ENCODE measurements at regions not wholly inside any gene's neighbourhood (a gene's known extent, or its start where the extent isn't known, plus 50 kb on each side); places are given as distances from the start of the nearest gene placed in this dataset.
"Not testable (repeated sequence)": the region's sequence is repeated elsewhere in the genome, so short reads cannot be mapped to it uniquely, and the experiment has no call there.

DNA sequence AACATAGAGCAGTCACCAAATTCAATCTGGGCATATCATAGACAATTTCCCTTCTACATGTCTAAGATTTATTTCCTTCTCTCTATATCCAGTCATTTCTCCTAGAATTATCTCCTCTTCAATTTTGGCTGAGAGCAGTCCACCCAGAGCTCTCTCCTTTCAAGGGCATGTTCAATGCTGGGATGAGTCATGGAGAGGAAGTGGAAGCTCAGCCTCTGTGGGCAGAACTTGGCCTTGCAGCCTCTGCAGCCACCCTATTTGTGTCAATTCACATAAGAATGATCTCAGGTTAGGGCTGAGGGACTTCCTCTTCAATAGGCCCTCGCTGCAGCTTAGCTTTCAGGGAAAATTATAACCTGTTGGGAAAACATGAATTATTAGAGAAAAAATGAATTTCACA lies 560.8 kb downstream of the POM121L12 start:
- H3K36me3 Mint-ChIP-seq: no peaks in the 10 kb centered on the region
- no peak overlapping the region for H3K27ac Mint-ChIP-seq
- H3K4me1 Mint-ChIP-seq: no peaks in the 10 kb centered on the region
- H3K27me3 Mint-ChIP-seq: no peaks in the 10 kb centered on the region
- DNase-seq (ENCODE audit: low spot score in 2 of 2): no peak
- no peak overlapping the region for H3K4me3 Mint-ChIP-seq
- ATAC-seq (ENCODE audit: low read depth): no peak
- peaks cover 8% of the 10 kb centered on the region for H3K9me3 Mint-ChIP-seq

DNA sequence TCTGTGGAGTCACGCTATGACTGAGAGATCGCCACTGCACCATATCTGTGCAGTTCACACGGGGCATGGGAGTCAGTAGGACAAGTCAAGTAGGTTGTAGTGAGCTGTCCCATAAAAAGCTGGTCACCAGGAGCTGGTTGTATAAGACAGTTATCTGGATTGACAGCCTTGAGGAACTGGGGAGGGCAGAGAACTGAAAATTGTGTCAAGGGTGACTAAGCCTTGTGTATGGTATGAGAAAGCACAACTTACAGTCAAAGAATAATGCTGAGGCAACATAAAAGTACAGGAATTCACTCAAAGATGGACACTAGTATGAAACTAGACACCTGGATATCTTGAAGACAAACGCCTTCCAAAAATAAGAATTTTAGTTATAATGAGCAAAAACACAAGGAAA lies 564.9 kb downstream of the POM121L12 start:
- no peaks in the 10 kb centered on the region for H3K4me1 Mint-ChIP-seq
- no peak overlapping the region for H3K27ac Mint-ChIP-seq
- no peaks in the 10 kb centered on the region for H3K36me3 Mint-ChIP-seq
- peaks cover 6% of the 10 kb centered on the region for H3K9me3 Mint-ChIP-seq
- H3K27me3 Mint-ChIP-seq: no peaks in the 10 kb centered on the region
- DNase-seq (ENCODE audit: low spot score in 2 of 2) (no peak), ATAC-seq (ENCODE audit: low read depth) (no peak)
- no peak overlapping the region for H3K4me3 Mint-ChIP-seq

DNA sequence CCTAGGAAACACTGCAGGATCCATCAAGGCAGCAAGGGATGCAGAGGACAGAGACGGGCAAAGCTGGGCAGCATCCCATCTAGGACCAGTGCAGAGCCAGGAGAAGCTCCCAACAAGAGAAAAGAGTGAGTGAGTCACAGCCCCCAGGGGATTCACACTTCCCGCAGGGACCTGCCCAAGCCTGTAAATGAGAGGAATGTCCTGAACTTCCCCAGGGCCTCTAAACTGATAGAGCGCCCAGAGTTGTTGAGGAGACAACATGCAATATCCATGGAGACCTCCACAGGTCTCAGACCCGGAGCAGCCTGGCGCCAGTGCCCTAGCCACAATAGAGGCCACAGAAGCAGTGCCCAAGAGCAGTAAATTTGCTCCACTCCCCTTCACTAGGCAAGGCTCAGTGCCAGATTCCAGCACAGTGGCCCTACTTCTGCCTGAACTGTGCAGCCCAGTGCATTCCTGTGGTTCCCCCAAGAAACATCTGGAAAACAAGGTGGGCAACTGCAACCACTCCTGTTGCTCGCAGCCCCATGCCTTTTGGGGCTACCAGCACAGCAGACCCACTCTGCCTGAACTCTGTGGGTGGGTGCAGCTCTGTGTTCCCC lies 567.5 kb downstream of the POM121L12 start:
- DNase-seq (ENCODE audit: low spot score in 2 of 2) (no peak), ATAC-seq (ENCODE audit: low read depth) (no peak)
- Mint-ChIP-seq H3K4me3 (no peak overlapping the region), H3K36me3 (no peaks in the 10 kb centered on the region), H3K4me1 (no peaks in the 10 kb centered on the region), H3K27me3 (no peaks in the 10 kb centered on the region), H3K9me3 (peaks cover 6% of the 10 kb centered on the region), H3K27ac (no peak overlapping the region)

DNA sequence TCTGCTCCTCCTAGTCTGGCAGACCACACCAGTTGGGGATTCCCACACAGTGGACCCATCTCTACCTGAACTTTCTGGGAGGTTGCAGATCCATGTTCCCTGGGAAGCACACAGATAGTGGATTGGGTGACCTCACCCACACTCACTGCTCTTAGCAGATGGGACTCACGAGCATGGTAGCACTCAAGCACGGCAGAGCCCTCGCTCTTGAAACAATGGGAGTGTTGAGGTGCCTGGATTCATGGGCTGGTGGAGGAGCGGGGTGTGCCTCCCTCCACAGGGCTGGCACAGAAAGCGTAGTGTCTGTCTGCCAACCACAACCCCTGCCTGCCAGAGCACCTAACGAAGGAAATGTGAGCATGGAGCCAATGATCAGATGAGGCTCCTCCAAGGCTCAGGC lies 568.0 kb downstream of the POM121L12 start:
- Mint-ChIP-seq H3K36me3 (no peaks in the 10 kb centered on the region), H3K4me3 (no peak overlapping the region), H3K27me3 (no peaks in the 10 kb centered on the region), H3K27ac (no peak overlapping the region), H3K4me1 (no peaks in the 10 kb centered on the region), H3K9me3 (peaks cover 6% of the 10 kb centered on the region)
- no peak for ATAC-seq (ENCODE audit: low read depth)
- DNase-seq (ENCODE audit: low spot score in 2 of 2): no peak

DNA sequence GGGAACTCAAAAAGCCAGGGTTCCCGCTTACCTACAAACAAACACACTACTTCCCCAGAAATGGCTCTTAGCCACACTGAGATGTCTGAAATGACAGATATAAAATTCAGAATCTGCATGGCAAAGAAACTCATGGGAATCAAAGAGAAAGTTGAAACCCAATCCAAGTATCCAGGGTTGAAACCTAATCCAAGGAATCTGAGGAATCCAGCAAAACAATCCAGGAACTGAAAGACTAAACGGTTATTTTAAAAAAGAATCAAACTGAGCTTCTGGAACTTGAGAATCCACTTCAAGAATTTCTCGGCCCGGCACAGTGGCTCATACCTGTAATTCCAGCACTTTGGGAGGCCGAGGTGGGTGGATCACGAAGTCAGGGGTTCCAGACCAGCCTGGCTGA lies 568.8 kb downstream of the POM121L12 start:
- H3K36me3 Mint-ChIP-seq: no peaks in the 10 kb centered on the region
- no peak overlapping the region for H3K27ac Mint-ChIP-seq
- no peaks in the 10 kb centered on the region for H3K4me1 Mint-ChIP-seq
- DNase-seq (ENCODE audit: low spot score in 2 of 2) (no peak), ATAC-seq (ENCODE audit: low read depth) (no peak)
- H3K4me3 Mint-ChIP-seq: no peak overlapping the region
- H3K27me3 Mint-ChIP-seq: no peaks in the 10 kb centered on the region
- H3K9me3 Mint-ChIP-seq: peaks cover 6% of the 10 kb centered on the region

DNA sequence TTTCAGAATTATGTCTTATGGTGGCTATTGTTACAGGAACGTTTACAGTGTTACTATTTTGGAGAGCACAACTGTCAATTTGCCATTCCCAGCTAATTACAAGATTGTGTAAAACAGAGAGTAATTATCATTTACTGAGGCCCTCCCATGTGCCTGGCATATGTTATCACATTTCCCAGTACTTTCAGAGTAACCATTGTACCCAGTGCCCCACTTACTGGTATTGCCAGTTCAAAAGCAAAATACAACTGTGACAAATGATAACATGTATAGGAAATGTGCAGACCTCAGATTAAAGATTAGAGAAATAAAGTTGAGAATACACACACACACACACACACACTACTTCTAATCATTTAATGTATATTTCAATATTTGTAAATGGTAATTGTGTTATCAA lies 572.5 kb downstream of the POM121L12 start:
- H3K4me1 Mint-ChIP-seq: no peaks in the 10 kb centered on the region
- H3K27me3 Mint-ChIP-seq: no peaks in the 10 kb centered on the region
- peaks cover 1% of the 10 kb centered on the region for H3K9me3 Mint-ChIP-seq
- no peak overlapping the region for H3K4me3 Mint-ChIP-seq
- ATAC-seq (ENCODE audit: low read depth) (no peak), DNase-seq (ENCODE audit: low spot score in 2 of 2) (no peak)
- H3K27ac Mint-ChIP-seq: no peak overlapping the region
- H3K36me3 Mint-ChIP-seq: no peaks in the 10 kb centered on the region

DNA sequence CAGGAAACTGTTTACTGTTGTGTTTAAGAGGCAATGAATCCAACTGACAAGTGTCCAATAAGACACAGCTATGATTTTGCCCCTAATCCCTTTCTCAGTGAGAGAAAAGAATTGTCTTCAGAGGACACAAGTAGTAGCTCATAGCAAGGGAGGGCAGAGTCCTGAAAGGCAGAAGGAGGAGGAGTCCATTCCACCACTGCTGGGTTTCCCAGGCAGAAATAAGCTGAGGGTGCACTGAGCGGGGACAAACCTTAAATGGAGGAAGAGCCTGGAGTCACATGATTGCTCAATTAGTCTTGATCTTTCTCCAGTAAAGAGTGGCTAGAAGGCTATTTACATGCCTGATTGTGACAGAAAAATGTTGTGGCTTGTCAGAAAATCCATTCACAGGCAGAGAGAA lies 573.8 kb downstream of the POM121L12 start:
- Mint-ChIP-seq H3K27me3 (no peaks in the 10 kb centered on the region), H3K9me3 (peaks cover 4% of the 10 kb centered on the region), H3K27ac (no peak overlapping the region), H3K36me3 (no peaks in the 10 kb centered on the region), H3K4me3 (no peak overlapping the region), H3K4me1 (no peaks in the 10 kb centered on the region)
- ATAC-seq (ENCODE audit: low read depth): no peak
- no peak for DNase-seq (ENCODE audit: low spot score in 2 of 2)

DNA sequence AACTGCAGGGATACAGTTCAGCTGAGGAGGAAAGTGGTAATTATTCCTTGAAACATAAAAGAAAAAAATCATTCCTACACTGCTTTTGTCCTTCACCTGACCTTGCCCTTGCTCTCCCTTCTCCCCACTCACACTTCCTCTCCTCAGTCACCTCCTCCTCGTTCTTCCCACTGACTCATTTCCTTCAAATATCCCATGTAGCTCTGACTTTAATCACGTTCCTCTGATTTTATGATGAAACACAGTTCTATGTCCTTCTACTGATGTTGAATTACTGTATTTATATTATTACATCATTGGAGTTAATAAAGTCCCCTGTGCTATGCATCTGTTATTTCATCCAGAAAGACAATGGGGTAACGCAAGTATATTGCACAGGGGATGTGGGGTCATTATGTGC lies 575.6 kb downstream of the POM121L12 start:
- ATAC-seq (ENCODE audit: low read depth): no peak
- Mint-ChIP-seq H3K9me3 (peaks cover 5% of the 10 kb centered on the region), H3K4me3 (no peak overlapping the region), H3K27me3 (no peaks in the 10 kb centered on the region), H3K27ac (no peak overlapping the region), H3K4me1 (no peaks in the 10 kb centered on the region), H3K36me3 (no peaks in the 10 kb centered on the region)
- no peak for DNase-seq (ENCODE audit: low spot score in 2 of 2)

DNA sequence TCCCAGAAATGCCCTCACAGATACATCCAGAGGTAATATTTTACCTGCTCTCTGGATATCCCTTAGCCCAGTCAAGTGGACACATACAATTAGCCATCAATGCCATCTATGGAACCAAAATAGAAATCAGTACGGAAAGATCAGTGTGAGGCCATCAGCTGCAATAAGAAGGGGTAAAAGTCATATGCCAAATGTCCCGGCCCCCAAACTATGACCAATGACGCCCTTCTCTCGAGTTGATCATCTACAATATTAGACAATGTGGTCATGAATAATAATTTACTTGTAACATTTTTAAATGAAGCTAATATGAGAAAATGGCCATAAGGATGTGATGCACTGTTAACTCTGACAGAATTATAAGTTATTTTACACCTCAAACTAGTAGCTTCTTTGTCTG lies 588.9 kb downstream of the POM121L12 start:
- Mint-ChIP-seq H3K27me3 (no peaks in the 10 kb centered on the region), H3K9me3 (peaks cover 6% of the 10 kb centered on the region), H3K4me1 (no peaks in the 10 kb centered on the region), H3K4me3 (no peak overlapping the region), H3K27ac (no peak overlapping the region), H3K36me3 (no peaks in the 10 kb centered on the region)
- DNase-seq (ENCODE audit: low spot score in 2 of 2): no peak
- ATAC-seq (ENCODE audit: low read depth): no peak

DNA sequence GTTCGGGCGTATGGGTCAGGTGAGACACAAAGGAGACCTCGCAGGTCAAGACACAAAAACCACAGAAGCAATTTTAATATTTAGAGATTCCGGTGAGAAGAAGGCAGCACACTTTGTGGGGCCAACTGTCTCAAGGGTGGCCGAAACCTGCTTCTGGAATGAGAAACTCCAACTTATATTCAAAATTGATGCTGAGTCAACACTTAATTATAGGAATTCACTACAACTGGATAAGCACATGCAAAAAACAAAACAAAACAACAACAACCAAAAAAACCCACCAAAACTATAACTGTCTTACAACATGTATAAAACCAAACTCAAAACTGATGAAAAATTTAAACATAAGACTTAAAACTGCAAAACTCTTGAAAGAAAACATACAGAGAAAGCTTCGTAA lies 593.3 kb downstream of the POM121L12 start:
- no peak for DNase-seq (ENCODE audit: low spot score in 2 of 2)
- ATAC-seq (ENCODE audit: low read depth): no peak
- Mint-ChIP-seq H3K4me3 (no peak overlapping the region), H3K27me3 (no peaks in the 10 kb centered on the region), H3K36me3 (no peaks in the 10 kb centered on the region), H3K27ac (no peak overlapping the region), H3K4me1 (no peaks in the 10 kb centered on the region), H3K9me3 (peaks cover 11% of the 10 kb centered on the region)

DNA sequence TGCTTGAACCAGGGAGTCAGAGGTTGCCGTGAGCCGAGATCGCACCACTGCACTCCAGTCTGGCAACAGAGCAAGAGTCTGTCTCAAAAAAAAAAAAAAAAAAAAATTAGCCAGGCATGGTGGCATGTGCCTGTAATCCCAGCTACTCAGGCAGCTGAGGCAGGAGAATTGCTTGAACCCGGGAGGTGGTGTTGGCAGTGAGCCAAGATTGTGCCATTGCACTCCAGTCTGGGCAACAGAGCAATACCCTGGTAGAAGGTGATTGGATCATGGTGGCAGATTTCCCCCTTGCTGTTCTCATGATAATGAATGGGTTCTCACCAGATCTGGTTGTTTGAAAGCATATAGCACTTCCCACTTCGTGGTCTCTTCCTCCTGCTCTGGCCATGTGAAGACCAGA lies 599.8 kb downstream of the POM121L12 start:
- ATAC-seq (ENCODE audit: low read depth); H3K9me3 Mint-ChIP-seq: not testable (repeated sequence)

DNA sequence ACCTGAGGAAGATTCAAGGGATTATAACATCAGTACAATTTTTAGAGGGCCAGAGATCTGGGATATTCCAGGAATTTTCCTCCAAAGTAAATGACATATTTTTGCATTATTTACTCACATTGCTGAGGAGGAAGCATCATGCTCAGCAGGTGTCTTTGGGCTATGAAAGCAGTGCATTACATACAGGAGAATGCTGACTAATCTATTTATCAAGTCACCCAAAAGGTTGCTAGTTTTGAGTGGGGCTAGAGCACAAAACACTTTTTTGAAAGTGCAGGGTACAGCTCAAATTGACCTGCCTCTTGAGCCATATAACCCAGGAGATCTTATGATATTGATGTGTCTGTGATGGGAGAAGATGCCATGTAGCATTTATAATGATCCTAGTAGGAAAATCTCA lies 603.1 kb downstream of the POM121L12 start:
- no peak overlapping the region for H3K27ac Mint-ChIP-seq
- peaks cover 8% of the 10 kb centered on the region for H3K9me3 Mint-ChIP-seq
- no peak for ATAC-seq (ENCODE audit: low read depth)
- DNase-seq (ENCODE audit: low spot score in 2 of 2): no peak
- no peaks in the 10 kb centered on the region for H3K4me1 Mint-ChIP-seq
- H3K27me3 Mint-ChIP-seq: no peaks in the 10 kb centered on the region
- no peak overlapping the region for H3K4me3 Mint-ChIP-seq
- H3K36me3 Mint-ChIP-seq: no peaks in the 10 kb centered on the region

More for the DNA sequence above, 599.8 kb downstream of the POM121L12 start:
- H3K36me3 Mint-ChIP-seq; H3K4me1 Mint-ChIP-seq; H3K4me3 Mint-ChIP-seq; DNase-seq (ENCODE audit: low spot score in 2 of 2); H3K27ac Mint-ChIP-seq; H3K27me3 Mint-ChIP-seq: not testable (repeated sequence)

DNA sequence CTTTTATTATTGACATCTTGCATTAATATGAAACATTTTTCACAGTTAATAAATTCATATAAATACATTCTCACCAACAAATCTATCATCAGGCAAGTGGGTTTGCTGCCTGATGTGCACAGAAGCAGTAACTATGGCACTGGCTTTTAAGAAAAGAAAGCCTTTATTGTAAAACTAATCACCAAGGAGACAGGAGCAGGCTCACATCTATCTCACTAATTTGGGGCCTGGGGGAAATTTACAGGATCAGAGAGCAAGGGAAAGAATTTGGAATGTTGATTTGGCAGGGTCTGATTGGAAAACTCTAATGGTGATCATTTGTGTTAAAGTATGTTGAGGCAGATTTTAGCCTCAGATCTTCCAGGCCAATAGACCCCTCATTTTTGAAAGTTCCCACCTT lies 605.7 kb downstream of the POM121L12 start:
- H3K27me3 Mint-ChIP-seq: no peaks in the 10 kb centered on the region
- H3K4me3 Mint-ChIP-seq: no peak overlapping the region
- H3K27ac Mint-ChIP-seq: no peak overlapping the region
- H3K4me1 Mint-ChIP-seq: no peaks in the 10 kb centered on the region
- peaks cover 8% of the 10 kb centered on the region for H3K9me3 Mint-ChIP-seq
- H3K36me3 Mint-ChIP-seq: no peaks in the 10 kb centered on the region
- DNase-seq (ENCODE audit: low spot score in 2 of 2): no peak
- no peak for ATAC-seq (ENCODE audit: low read depth)

DNA sequence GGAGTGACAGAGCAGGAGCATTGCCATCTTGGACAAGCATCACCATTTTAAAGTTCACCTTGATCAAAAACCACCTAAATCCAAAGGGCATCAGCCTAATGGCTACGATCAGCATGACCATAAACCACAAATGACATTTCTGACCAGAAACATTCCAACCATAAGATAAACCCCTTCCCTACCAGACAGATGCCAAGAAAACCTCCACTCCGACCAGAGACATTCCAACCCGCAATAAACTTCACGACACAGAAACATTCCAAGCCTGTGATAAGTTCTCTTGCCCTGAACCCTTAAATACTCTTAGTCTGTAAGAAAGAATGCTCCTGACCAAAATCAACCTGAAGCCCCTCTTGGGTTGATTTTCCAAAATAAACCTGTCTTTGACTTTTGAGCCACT lies 606.9 kb downstream of the POM121L12 start:
- no peaks in the 10 kb centered on the region for H3K36me3 Mint-ChIP-seq
- H3K27ac Mint-ChIP-seq: no peak overlapping the region

DNA sequence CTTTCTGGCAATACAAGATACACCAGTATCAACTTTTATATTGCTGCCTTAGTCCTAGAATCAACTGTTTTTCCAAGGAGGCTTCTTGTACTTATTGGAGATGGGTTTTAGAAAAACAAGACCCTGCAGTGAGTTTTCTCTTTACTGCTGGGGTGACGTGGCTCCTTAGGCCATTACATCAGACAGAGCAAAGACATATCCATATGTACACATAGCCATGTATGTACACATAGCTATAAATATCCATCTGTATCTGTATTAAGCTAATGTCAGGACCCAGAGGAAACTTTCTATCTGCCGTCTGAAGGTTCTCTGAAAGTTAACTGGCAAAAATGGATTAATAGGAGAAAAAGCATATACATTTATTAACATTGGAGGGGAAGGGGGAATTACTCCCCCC lies 607.4 kb downstream of the POM121L12 start:
- H3K36me3 Mint-ChIP-seq: no peaks in the 10 kb centered on the region
- no peaks in the 10 kb centered on the region for H3K4me1 Mint-ChIP-seq
- H3K4me3 Mint-ChIP-seq: no peak overlapping the region
- ATAC-seq (ENCODE audit: low read depth) (no peak), DNase-seq (ENCODE audit: low spot score in 2 of 2) (no peak)
- no peak overlapping the region for H3K27ac Mint-ChIP-seq
- H3K9me3 Mint-ChIP-seq: peaks cover 11% of the 10 kb centered on the region
- H3K27me3 Mint-ChIP-seq: no peaks in the 10 kb centered on the region

More for the DNA sequence above, 606.9 kb downstream of the POM121L12 start:
- ATAC-seq (ENCODE audit: low read depth): no peak
- no peaks in the 10 kb centered on the region for H3K27me3 Mint-ChIP-seq
- H3K4me3 Mint-ChIP-seq: no peak overlapping the region
- no peak for DNase-seq (ENCODE audit: low spot score in 2 of 2)
- no peaks in the 10 kb centered on the region for H3K4me1 Mint-ChIP-seq
- H3K9me3 Mint-ChIP-seq: peaks cover 11% of the 10 kb centered on the region
